SK-N-MC (cell line): ENCODE measurements at regions not wholly inside any gene's neighbourhood (a gene's known extent, or its start where the extent isn't known, plus 50 kb on each side); places are given as distances from the start of the nearest gene placed in this dataset.

Experiments
- EZH2 ChIP-seq: fragments of 200-600 bp; sonication (generic); IDR thresholded peaks from one replicate; pipeline ENCODE4 v1.6.1; 2017; ENCODE audit warnings: antibody characterized with exemption
- FOXP2 ChIP-seq: optimal IDR thresholded peaks from 2 replicates; pipeline ENCODE3; 2011; ENCODE audit warnings: mild to moderate bottlenecking, moderate library complexity; ENCODE audit not compliant: insufficient read depth; ENCODE audit errors: extremely low read length, control extremely low read depth
- POLR2AphosphoS5 ChIP-seq: IDR thresholded peaks from 2 replicates; pipeline ENCODE4 v1.6.1; 2012; ENCODE audit warnings: mild to moderate bottlenecking, low read depth, low read length, borderline replicate concordance

GRCh38 chr6:104483225-104483834 lies 376.4 kb downstream of the HACE1 start:
- TF ChIP-seq EZH2 (no peak), POLR2AphosphoS5 (no peak), FOXP2 (no peak)
